ENCODE measurements at regions not wholly inside any gene's neighbourhood (a gene's known extent, or its start where the extent isn't known, plus 50 kb on each side); places are given as distances from the start of the nearest gene placed in this dataset.
"Not testable (repeated sequence)": the region's sequence is repeated elsewhere in the genome, so short reads cannot be mapped to it uniquely, and the experiment has no call there.

GRCh38 chr22:47400701-47401591 is 638.5 kb downstream of the TBC1D22A start:
- intact Hi-C loops (cut with DNase I) = no loop called here
- H3K27me3 ChIP-seq = no peaks in the 10 kb centered on the region
- H3K36me3 ChIP-seq = no peaks in the 10 kb centered on the region
- H3K4me1 ChIP-seq (ENCODE audit: insufficient read depth) = no peaks in the 10 kb centered on the region
- no peak overlapping the region for H3K27ac ChIP-seq
- no peak for DNase-seq
- H3K9me3 ChIP-seq = no peaks in the 10 kb centered on the region
- 79 to 85% (median 84%) methylated on average over 28 of the region's 28 CpGs for WGBS, 3 donors
- no peak overlapping the region for H3K4me3 ChIP-seq
- TF ChIP-seq POLR2A (IDR thresholded peaks at IDR 0.05) (no peak), EP300 (IDR thresholded peaks at IDR 0.05) (no peak), CTCF (IDR thresholded peaks at IDR 0.05) (no peak)

- intact Hi-C loops (cut with DNase I); H3K27ac ChIP-seq; H3K27me3 ChIP-seq; H3K9me3 ChIP-seq; H3K4me1 ChIP-seq (ENCODE audit: insufficient read depth); DNase-seq; H3K36me3 ChIP-seq; H3K4me3 ChIP-seq: not testable (repeated sequence)
- WGBS, 3 donors = 80 to 94% (median 86%) methylated on average over 7 to 9 of the region's 10 CpGs
Measured at GRCh38 chr22:47400131-47400530, 637.7 kb downstream of the TBC1D22A start.

GRCh38 chr22:47398921-47399790 is 636.7 kb downstream of the TBC1D22A start:
- Histone ChIP-seq H3K36me3 (no peaks in the 10 kb centered on the region), H3K4me3 (no peak overlapping the region), H3K9me3 (no peaks in the 10 kb centered on the region), H3K4me1 (ENCODE audit: insufficient read depth) (no peaks in the 10 kb centered on the region), H3K27ac (no peak overlapping the region), H3K27me3 (no peaks in the 10 kb centered on the region)
- intact Hi-C loops (cut with DNase I) = no loop called here
- TF ChIP-seq POLR2A (IDR thresholded peaks at IDR 0.05) (no peak), EP300 (IDR thresholded peaks at IDR 0.05) (no peak), CTCF (IDR thresholded peaks at IDR 0.05) (no peak)
- DNase-seq = no peak
- 91 to 93% (median 92%) methylated on average over 16 to 21 of the region's 21 CpGs for WGBS, 3 donors

- H3K4me1 ChIP-seq (ENCODE audit: insufficient read depth) = no peaks in the 10 kb centered on the region
- no peaks in the 10 kb centered on the region for H3K27me3 ChIP-seq
- 81 to 87% (median 85%) methylated on average over 11 of the region's 11 CpGs for WGBS, 3 donors
- no peaks in the 10 kb centered on the region for H3K9me3 ChIP-seq
- intact Hi-C loops (cut with DNase I) = no loop called here
- TF ChIP-seq POLR2A (IDR thresholded peaks at IDR 0.05) (no peak), EP300 (IDR thresholded peaks at IDR 0.05) (no peak), CTCF (IDR thresholded peaks at IDR 0.05) (no peak)
- no peaks in the 10 kb centered on the region for H3K36me3 ChIP-seq
- no peak overlapping the region for H3K4me3 ChIP-seq
- no peak overlapping the region for H3K27ac ChIP-seq
- DNase-seq = no peak
Measured at GRCh38 chr22:47398491-47398890, 636.0 kb downstream of the TBC1D22A start.
